ENCODE measurements at regions not wholly inside any gene's neighbourhood (a gene's known extent, or its start where the extent isn't known, plus 50 kb on each side); places are given as distances from the start of the nearest gene placed in this dataset.

GRCh38 chr7:156540619-156541165 is 99.9 kb upstream of the RNF32 start:
- Histone ChIP-seq H3K4me3 (ENCODE audit: low read depth in 1 of 3, low read length in 3 of 3) (no peak overlapping the region), H3K4me1 (ENCODE audit: control insufficient read depth in 3 of 3, insufficient read depth in 2 of 3, low read depth in 1 of 3, low read length in 2 of 3) (peaks cover 0 to 7% (median 0%) of the 10 kb centered on the region in 3 donors), H3K36me3 (ENCODE audit: control insufficient read depth in 3 of 3, insufficient read depth in 2 of 3, low read depth in 1 of 3, low read length in 3 of 3) (no peaks in the 10 kb centered on the region), H3K27me3 (ENCODE audit: control insufficient read depth in 3 of 3, insufficient read depth in 3 of 3, low read length in 3 of 3) (no peaks in the 10 kb centered on the region), H3K9me3 (ENCODE audit: control insufficient read depth in 2 of 2, insufficient read depth in 1 of 2, low read depth in 1 of 2, low read length in 1 of 2) (peaks cover 0 to 10% of the 10 kb centered on the region in 2 donors), H3K27ac (ENCODE audit: low read depth in 1 of 3, low read length in 2 of 3) (no peak overlapping the region)
- DNase-seq (no peak), FAIRE-seq (no peak)
- 81 to 88% (median 86%) methylated on average over 7 of the region's 7 CpGs for WGBS, 3 donors

GRCh38 chr7:156539999-156540398 is 100.6 kb upstream of the RNF32 start:
- H3K4me1 ChIP-seq (ENCODE audit: control insufficient read depth in 3 of 3, insufficient read depth in 2 of 3, low read depth in 1 of 3, low read length in 2 of 3), result peaks cover 0 to 7% (median 0%) of the 10 kb centered on the region in 3 donors
- DNase-seq (no peak), FAIRE-seq (no peak)
- peaks cover 0 to 9% of the 10 kb centered on the region in 2 donors for H3K9me3 ChIP-seq (ENCODE audit: control insufficient read depth in 2 of 2, insufficient read depth in 1 of 2, low read depth in 1 of 2, low read length in 1 of 2)
- no peaks in the 10 kb centered on the region for H3K27me3 ChIP-seq (ENCODE audit: control insufficient read depth in 3 of 3, insufficient read depth in 3 of 3, low read length in 3 of 3)
- no peaks in the 10 kb centered on the region for H3K36me3 ChIP-seq (ENCODE audit: control insufficient read depth in 3 of 3, insufficient read depth in 2 of 3, low read depth in 1 of 3, low read length in 3 of 3)
- no peak overlapping the region for H3K27ac ChIP-seq (ENCODE audit: low read depth in 1 of 3, low read length in 2 of 3)
- H3K4me3 ChIP-seq (ENCODE audit: low read depth in 1 of 3, low read length in 3 of 3), result no peak overlapping the region
- WGBS, 3 donors, result 81 to 87% (median 82%) methylated on average over 12 of the region's 12 CpGs

GRCh38 chr7:156537006-156537405 is 103.6 kb upstream of the RNF32 start:
- no peak for DNase-seq
- Histone ChIP-seq H3K27me3 (ENCODE audit: control insufficient read depth in 3 of 3, insufficient read depth in 3 of 3, low read length in 3 of 3) (no peaks in the 10 kb centered on the region), H3K36me3 (ENCODE audit: control insufficient read depth in 3 of 3, insufficient read depth in 2 of 3, low read depth in 1 of 3, low read length in 3 of 3) (no peaks in the 10 kb centered on the region), H3K4me1 (ENCODE audit: control insufficient read depth in 3 of 3, insufficient read depth in 2 of 3, low read depth in 1 of 3, low read length in 2 of 3) (no peaks in the 10 kb centered on the region), H3K9me3 (ENCODE audit: control insufficient read depth in 2 of 2, insufficient read depth in 1 of 2, low read depth in 1 of 2, low read length in 1 of 2) (peaks cover 0 to 9% of the 10 kb centered on the region in 2 donors), H3K4me3 (ENCODE audit: low read depth in 1 of 3, low read length in 3 of 3) (no peak overlapping the region), H3K27ac (ENCODE audit: low read depth in 1 of 3, low read length in 2 of 3) (no peak overlapping the region)
- FAIRE-seq, result no peak
- 72 to 78% (median 75%) methylated on average over 5 of the region's 5 CpGs for WGBS, 3 donors

DNA sequence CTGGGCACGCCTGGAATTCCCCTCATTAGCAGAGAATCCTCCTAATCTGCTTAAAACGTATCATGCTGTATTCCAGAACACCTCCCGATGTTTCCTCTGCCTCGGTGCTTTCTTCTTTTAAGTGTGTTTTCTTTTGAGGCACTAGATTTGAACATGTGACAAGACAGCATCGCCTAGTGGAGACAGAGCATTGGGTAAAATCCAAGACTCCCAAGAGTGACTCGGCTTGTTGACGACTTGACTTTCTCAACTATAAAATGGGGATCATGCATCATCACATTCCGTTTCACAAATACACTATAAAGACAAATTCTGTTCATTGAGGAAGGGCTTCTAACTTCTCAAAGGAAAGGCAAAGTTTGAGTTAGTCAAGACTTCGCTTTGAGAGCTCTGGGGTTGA is 105.6 kb upstream of the RNF32 start:
- H3K36me3 ChIP-seq (ENCODE audit: control insufficient read depth in 3 of 3, insufficient read depth in 2 of 3, low read depth in 1 of 3, low read length in 3 of 3), result no peaks in the 10 kb centered on the region
- WGBS, 3 donors, result 83 to 88% (median 87%) methylated on average over 9 of the region's 9 CpGs
- H3K27ac ChIP-seq (ENCODE audit: low read depth in 1 of 3, low read length in 2 of 3), result no peak overlapping the region
- no peak for FAIRE-seq
- no peaks in the 10 kb centered on the region for H3K4me1 ChIP-seq (ENCODE audit: control insufficient read depth in 3 of 3, insufficient read depth in 2 of 3, low read depth in 1 of 3, low read length in 2 of 3)
- H3K9me3 ChIP-seq (ENCODE audit: control insufficient read depth in 2 of 2, insufficient read depth in 1 of 2, low read depth in 1 of 2, low read length in 1 of 2), result peaks cover 0 to 13% of the 10 kb centered on the region in 2 donors
- DNase-seq, result no peak
- no peak overlapping the region for H3K4me3 ChIP-seq (ENCODE audit: low read depth in 1 of 3, low read length in 3 of 3)
- H3K27me3 ChIP-seq (ENCODE audit: control insufficient read depth in 3 of 3, insufficient read depth in 3 of 3, low read length in 3 of 3), result no peaks in the 10 kb centered on the region

DNA sequence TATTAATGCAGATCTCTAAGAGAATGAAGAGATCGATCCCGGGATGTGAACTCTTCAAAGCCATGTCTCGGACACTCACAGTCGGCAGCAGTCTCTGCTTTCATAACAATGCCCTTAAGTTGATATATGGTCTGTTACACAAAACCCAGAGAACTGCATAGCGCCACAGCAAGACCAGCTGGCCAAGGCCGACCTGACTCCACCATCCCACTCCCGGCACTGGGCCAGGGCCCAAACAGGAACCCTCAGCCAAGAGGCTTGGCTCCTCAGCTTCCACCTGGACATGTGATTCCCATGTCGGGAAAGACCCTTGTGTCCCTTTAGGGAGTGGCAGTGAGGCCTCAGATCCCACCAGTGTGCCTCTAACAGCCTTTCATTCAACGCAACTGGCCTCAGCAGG is 106.6 kb upstream of the RNF32 start:
- FAIRE-seq, result no peak
- no peak for DNase-seq
- Histone ChIP-seq H3K4me1 (ENCODE audit: control insufficient read depth in 3 of 3, insufficient read depth in 2 of 3, low read depth in 1 of 3, low read length in 2 of 3) (no peaks in the 10 kb centered on the region), H3K27ac (ENCODE audit: low read depth in 1 of 3, low read length in 2 of 3) (no peak overlapping the region), H3K36me3 (ENCODE audit: control insufficient read depth in 3 of 3, insufficient read depth in 2 of 3, low read depth in 1 of 3, low read length in 3 of 3) (no peaks in the 10 kb centered on the region), H3K4me3 (ENCODE audit: low read depth in 1 of 3, low read length in 3 of 3) (no peak overlapping the region), H3K9me3 (ENCODE audit: control insufficient read depth in 2 of 2, insufficient read depth in 1 of 2, low read depth in 1 of 2, low read length in 1 of 2) (peaks cover 0 to 13% of the 10 kb centered on the region in 2 donors), H3K27me3 (ENCODE audit: control insufficient read depth in 3 of 3, insufficient read depth in 3 of 3, low read length in 3 of 3) (no peaks in the 10 kb centered on the region)
- WGBS, 3 donors, result 92 to 95% (median 92%) methylated on average over 9 of the region's 9 CpGs

GRCh38 chr7:156533420-156533819 is 107.2 kb upstream of the RNF32 start:
- Histone ChIP-seq H3K27me3 (ENCODE audit: control insufficient read depth in 3 of 3, insufficient read depth in 3 of 3, low read length in 3 of 3) (no peaks in the 10 kb centered on the region), H3K4me1 (ENCODE audit: control insufficient read depth in 3 of 3, insufficient read depth in 2 of 3, low read depth in 1 of 3, low read length in 2 of 3) (peaks cover 0 to under 1% (median 0%) of the 10 kb centered on the region in 3 donors), H3K27ac (ENCODE audit: low read depth in 1 of 3, low read length in 2 of 3) (no peak overlapping the region), H3K9me3 (ENCODE audit: control insufficient read depth in 2 of 2, insufficient read depth in 1 of 2, low read depth in 1 of 2, low read length in 1 of 2) (peaks cover 0 to 13% of the 10 kb centered on the region in 2 donors), H3K4me3 (ENCODE audit: low read depth in 1 of 3, low read length in 3 of 3) (no peak overlapping the region), H3K36me3 (ENCODE audit: control insufficient read depth in 3 of 3, insufficient read depth in 2 of 3, low read depth in 1 of 3, low read length in 3 of 3) (no peaks in the 10 kb centered on the region)
- 84 to 89% (median 89%) methylated on average over 12 to 13 of the region's 13 CpGs for WGBS, 3 donors
- DNase-seq, result no peak
- no peak for FAIRE-seq

- Histone ChIP-seq H3K9me3 (ENCODE audit: control insufficient read depth in 2 of 2, insufficient read depth in 1 of 2, low read depth in 1 of 2, low read length in 1 of 2) (peaks cover 0 to 10% of the 10 kb centered on the region in 2 donors), H3K4me1 (ENCODE audit: control insufficient read depth in 3 of 3, insufficient read depth in 2 of 3, low read depth in 1 of 3, low read length in 2 of 3) (peaks cover under 1 to 11% (median 4%) of the 10 kb centered on the region in 3 donors), H3K27ac (ENCODE audit: low read depth in 1 of 3, low read length in 2 of 3) (no peak overlapping the region), H3K36me3 (ENCODE audit: control insufficient read depth in 3 of 3, insufficient read depth in 2 of 3, low read depth in 1 of 3, low read length in 3 of 3) (no peaks in the 10 kb centered on the region), H3K27me3 (ENCODE audit: control insufficient read depth in 3 of 3, insufficient read depth in 3 of 3, low read length in 3 of 3) (no peaks in the 10 kb centered on the region), H3K4me3 (ENCODE audit: low read depth in 1 of 3, low read length in 3 of 3) (no peak overlapping the region)
- DNase-seq (no peak), FAIRE-seq (no peak)
- 49 to 64% (median 64%) methylated on average over 2 of the region's 2 CpGs for WGBS, 3 donors
These were observed 108.5 kb upstream of the RNF32 start for GRCh38 chr7:156532016-156532602.

GRCh38 chr7:156529956-156530355 is 110.6 kb upstream of the RNF32 start:
- peaks cover 0 to 7% of the 10 kb centered on the region in 2 donors for H3K9me3 ChIP-seq (ENCODE audit: control insufficient read depth in 2 of 2, insufficient read depth in 1 of 2, low read depth in 1 of 2, low read length in 1 of 2)
- no peak overlapping the region for H3K4me3 ChIP-seq (ENCODE audit: low read depth in 1 of 3, low read length in 3 of 3)
- WGBS, 3 donors, result 87 to 91% (median 87%) methylated on average over 5 of the region's 5 CpGs
- DNase-seq (no peak), FAIRE-seq (no peak)
- H3K4me1 ChIP-seq (ENCODE audit: control insufficient read depth in 3 of 3, insufficient read depth in 2 of 3, low read depth in 1 of 3, low read length in 2 of 3), result peaks cover 4 to 17% (median 5%) of the 10 kb centered on the region in 3 donors
- H3K27me3 ChIP-seq (ENCODE audit: control insufficient read depth in 3 of 3, insufficient read depth in 3 of 3, low read length in 3 of 3), result no peaks in the 10 kb centered on the region
- H3K27ac ChIP-seq (ENCODE audit: low read depth in 1 of 3, low read length in 2 of 3), result no peak overlapping the region
- H3K36me3 ChIP-seq (ENCODE audit: control insufficient read depth in 3 of 3, insufficient read depth in 2 of 3, low read depth in 1 of 3, low read length in 3 of 3), result no peaks in the 10 kb centered on the region
